Right atrium auricular region (tissue), 2 donors: ENCODE measurements at regions not wholly inside any gene's neighbourhood (a gene's known extent, or its start where the extent isn't known, plus 50 kb on each side); places are given as distances from the start of the nearest gene placed in this dataset.

Experiments used
- DNase-seq: peaks from one replicate; pipeline ENCODE4 v3.0.0-alpha.2; 2019; ENCODE audit warnings: low spot score
- H3K27ac ChIP-seq, 2 donors: fragments of 200-600 bp; sonication (generic); 1 replicate in 1 of 2; 2 replicates in 1 of 2; pipeline ENCODE4 v1.5.1; 2016 to 2019
- H3K27me3 ChIP-seq, 2 donors: fragments of 200-600 bp; sonication (generic); one replicate each; pipeline versions ENCODE4 v1.5.1 to v1.6.0; 2017 to 2019
- H3K36me3 ChIP-seq: fragments of 200-600 bp; sonication (generic); one replicate; pipeline ENCODE4 v1.5.1; 2016
- H3K4me1 ChIP-seq, 2 donors: fragments of 200-600 bp; sonication (generic); one replicate each; pipeline versions ENCODE4 v1.5.1 to v1.6.0; 2017 to 2019
- H3K4me3 ChIP-seq, 2 donors: fragments of 200-600 bp; sonication (generic); 1 replicate in 1 of 2; 2 replicates in 1 of 2; pipeline ENCODE4 v1.5.1; 2017 to 2019; ENCODE audit warnings: mild to moderate bottlenecking in 1 of 2, moderate library complexity in 1 of 2
- H3K9me3 ChIP-seq, 2 donors: fragments of 200-600 bp; sonication (generic); one replicate each; pipeline ENCODE4 v1.5.1; 2019
- TF ChIP-seq, protein P1 (sequence below), 2 donors: fragments of 200-600 bp; sonication (generic); IDR thresholded peaks; one replicate each; pipeline ENCODE4 v1.5.1; 2019; ENCODE audit warnings: antibody characterized with exemption in 2 of 2

DNA sequence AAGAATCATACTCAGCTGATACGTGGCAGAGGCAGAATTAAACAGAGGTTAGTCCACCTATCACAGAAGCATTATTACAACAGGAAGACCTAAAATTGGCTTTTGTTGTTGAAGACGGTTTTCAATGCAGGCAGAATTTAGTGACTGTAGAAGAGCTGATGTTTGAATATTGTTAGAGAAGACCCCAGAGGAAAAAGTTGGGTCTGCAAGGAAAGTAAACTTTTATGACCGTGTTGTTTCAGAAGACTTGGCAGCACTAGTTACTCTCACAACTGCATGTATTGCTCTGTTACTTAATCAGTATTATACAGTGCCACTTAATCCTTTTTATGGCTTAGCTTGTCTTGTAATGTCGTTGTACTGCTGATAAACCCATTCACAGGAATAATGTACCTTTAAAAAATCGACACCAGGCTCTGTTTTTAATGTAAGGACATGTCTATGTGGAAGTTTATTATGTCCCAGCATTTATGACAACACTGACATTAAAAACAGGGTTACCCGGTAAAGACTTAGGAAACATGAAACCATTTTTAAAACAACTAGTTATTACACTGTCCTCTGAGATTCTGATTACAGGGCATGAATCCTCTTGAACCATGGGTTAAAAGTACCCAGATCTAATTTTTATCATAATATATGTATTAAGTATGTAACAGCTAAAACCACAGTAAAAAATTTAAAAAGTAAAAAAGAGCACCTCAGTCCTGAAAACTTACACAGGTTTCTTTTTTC is 235.4 kb downstream of the TTLL7 start:
- TF ChIP-seq, protein P1, sequence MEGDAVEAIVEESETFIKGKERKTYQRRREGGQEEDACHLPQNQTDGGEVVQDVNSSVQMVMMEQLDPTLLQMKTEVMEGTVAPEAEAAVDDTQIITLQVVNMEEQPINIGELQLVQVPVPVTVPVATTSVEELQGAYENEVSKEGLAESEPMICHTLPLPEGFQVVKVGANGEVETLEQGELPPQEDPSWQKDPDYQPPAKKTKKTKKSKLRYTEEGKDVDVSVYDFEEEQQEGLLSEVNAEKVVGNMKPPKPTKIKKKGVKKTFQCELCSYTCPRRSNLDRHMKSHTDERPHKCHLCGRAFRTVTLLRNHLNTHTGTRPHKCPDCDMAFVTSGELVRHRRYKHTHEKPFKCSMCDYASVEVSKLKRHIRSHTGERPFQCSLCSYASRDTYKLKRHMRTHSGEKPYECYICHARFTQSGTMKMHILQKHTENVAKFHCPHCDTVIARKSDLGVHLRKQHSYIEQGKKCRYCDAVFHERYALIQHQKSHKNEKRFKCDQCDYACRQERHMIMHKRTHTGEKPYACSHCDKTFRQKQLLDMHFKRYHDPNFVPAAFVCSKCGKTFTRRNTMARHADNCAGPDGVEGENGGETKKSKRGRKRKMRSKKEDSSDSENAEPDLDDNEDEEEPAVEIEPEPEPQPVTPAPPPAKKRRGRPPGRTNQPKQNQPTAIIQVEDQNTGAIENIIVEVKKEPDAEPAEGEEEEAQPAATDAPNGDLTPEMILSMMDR (IDR thresholded peaks at IDR 0.05), result no peak
- H3K36me3 ChIP-seq, result no peaks in the 10 kb centered on the region

DNA sequence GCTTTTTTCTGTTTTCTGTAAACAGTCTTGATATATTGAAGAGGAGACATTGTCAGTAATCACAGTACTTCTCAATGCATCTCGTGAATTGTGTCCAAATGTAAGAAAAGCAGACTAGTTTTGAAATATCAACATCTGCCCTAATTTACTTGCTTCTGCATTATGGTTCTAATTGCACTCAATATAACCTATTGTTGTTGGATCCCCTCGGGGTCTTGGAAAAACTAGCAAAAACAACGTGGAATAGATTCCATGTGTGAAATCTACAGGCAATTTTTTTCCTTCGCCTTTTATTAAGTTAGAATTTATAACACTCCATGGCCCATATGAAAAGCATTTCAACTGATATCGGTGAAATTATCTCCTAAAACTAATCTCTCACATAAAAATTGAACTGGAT is 236.5 kb downstream of the TTLL7 start:
- no peak overlapping the region for H3K4me3 ChIP-seq
- H3K27ac ChIP-seq, result no peak overlapping the region
- H3K27me3 ChIP-seq, result no peaks in the 10 kb centered on the region
- no peaks in the 10 kb centered on the region for H3K9me3 ChIP-seq
- DNase-seq, result no peak
- no peaks in the 10 kb centered on the region for H3K36me3 ChIP-seq
- no peaks in the 10 kb centered on the region for H3K4me1 ChIP-seq
- TF ChIP-seq, protein P1 (IDR thresholded peaks at IDR 0.05), result no peak

More for the DNA sequence above, 235.4 kb downstream of the TTLL7 start:
- Histone ChIP-seq H3K27ac (no peak overlapping the region), H3K9me3 (no peaks in the 10 kb centered on the region), H3K27me3 (no peaks in the 10 kb centered on the region), H3K4me1 (no peaks in the 10 kb centered on the region), H3K4me3 (no peak overlapping the region)
- DNase-seq, result no peak

DNA sequence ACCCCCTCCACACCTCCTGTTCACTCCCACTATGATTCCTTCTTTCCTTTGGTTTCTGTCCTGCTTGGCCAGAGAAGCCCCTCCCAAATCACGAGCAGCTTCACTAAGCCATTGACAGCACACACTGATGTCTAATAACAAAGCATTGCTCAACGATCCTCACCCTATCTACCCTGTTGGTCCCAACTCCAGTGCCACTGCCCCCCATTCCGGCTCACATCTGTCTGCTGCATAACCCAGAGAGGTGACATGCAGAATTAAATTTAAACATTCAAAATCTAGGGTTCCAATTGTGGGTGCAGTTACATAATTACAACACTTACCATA is 236.9 kb downstream of the TTLL7 start:
- H3K9me3 ChIP-seq, result no peaks in the 10 kb centered on the region
- TF ChIP-seq, protein P1 (IDR thresholded peaks at IDR 0.05), result no peak
- H3K4me1 ChIP-seq, result no peaks in the 10 kb centered on the region
- H3K27ac ChIP-seq, result no peak overlapping the region
- no peak for DNase-seq
- no peaks in the 10 kb centered on the region for H3K27me3 ChIP-seq
- no peak overlapping the region for H3K4me3 ChIP-seq
- H3K36me3 ChIP-seq, result no peaks in the 10 kb centered on the region

- DNase-seq, result no peak
- Histone ChIP-seq H3K27me3 (no peaks in the 10 kb centered on the region), H3K9me3 (no peaks in the 10 kb centered on the region), H3K36me3 (no peaks in the 10 kb centered on the region), H3K4me3 (no peak overlapping the region), H3K27ac (no peak overlapping the region), H3K4me1 (no peaks in the 10 kb centered on the region)
- TF ChIP-seq, protein P1 (IDR thresholded peaks at IDR 0.05), result no peak
Observed at GRCh38 chr1:83761167-83762038, 237.5 kb downstream of the TTLL7 start.

DNA sequence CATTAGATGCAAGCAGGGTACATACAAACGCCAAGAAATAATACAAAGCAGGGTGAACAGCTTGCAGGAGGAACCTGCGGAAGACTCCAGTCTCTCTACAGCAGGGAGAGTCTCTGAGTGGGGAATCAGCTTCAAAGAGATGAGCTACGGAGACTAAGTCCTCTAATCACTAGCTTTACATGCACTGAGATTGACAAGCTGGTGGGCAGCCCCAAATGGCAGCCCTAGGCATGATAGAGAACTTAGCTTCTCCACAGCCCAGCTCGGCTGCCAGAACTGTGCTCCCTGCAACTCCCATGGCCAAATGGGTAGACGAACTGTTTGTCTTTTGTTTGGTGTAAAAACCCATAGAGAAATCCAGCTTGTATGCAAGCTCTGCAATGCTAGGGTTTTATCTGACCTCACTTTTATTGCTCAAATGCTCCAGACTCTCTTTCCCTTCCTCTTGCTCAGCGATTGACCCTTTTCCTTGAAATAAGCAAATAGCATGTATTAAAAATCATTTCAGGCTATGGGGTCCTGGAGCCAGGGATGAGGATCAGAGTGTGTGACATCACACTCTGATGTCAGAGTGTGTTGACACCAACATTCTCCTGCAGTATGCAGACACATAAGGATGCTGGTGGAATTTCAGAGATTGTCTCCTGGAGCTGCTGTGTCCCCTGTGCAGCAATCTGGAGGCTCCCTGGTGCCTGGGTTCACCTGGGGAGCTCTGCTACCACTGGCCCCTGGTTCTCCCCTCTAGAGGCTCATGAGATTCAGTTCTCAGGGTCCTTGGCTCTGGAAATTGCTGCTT is 238.5 kb downstream of the TTLL7 start:
- H3K4me1 ChIP-seq, result no peaks in the 10 kb centered on the region
- H3K27ac ChIP-seq, result no peak overlapping the region
- TF ChIP-seq, protein P1 (IDR thresholded peaks at IDR 0.05), result no peak
- no peaks in the 10 kb centered on the region for H3K27me3 ChIP-seq
- H3K9me3 ChIP-seq, result no peaks in the 10 kb centered on the region
- no peaks in the 10 kb centered on the region for H3K36me3 ChIP-seq
- no peak for DNase-seq
- no peak overlapping the region for H3K4me3 ChIP-seq
